Mammary epithelial cell (primary cell): ENCODE measurements at regions not wholly inside any gene's neighbourhood (a gene's known extent, or its start where the extent isn't known, plus 50 kb on each side); places are given as distances from the start of the nearest gene placed in this dataset.
A peak's percentile ranks its signal among the peaks of the same experiment; 100 is the strongest.

Experiments used
- EZH2 ChIP-seq: IDR thresholded peaks from 2 replicates; pipeline ENCODE4 v1.6.1; 2012; ENCODE audit warnings: low read length, inconsistent platforms, borderline replicate concordance
- TF ChIP-seq, protein P1 (sequence below), 2 donors: IDR thresholded peaks in 1 of 2; conservative IDR thresholded peaks in 1 of 2; 2 replicates each; pipeline ENCODE4 v1.5.1; 2011 to 2012; ENCODE audit warnings: inconsistent platforms in 2 of 2, low read length in 2 of 2, mild to moderate bottlenecking in 2 of 2, control low read depth in 1 of 2, low read depth in 1 of 2; ENCODE audit not compliant: insufficient read depth in 1 of 2; ENCODE audit errors: extremely low read depth in 1 of 2

DNA sequence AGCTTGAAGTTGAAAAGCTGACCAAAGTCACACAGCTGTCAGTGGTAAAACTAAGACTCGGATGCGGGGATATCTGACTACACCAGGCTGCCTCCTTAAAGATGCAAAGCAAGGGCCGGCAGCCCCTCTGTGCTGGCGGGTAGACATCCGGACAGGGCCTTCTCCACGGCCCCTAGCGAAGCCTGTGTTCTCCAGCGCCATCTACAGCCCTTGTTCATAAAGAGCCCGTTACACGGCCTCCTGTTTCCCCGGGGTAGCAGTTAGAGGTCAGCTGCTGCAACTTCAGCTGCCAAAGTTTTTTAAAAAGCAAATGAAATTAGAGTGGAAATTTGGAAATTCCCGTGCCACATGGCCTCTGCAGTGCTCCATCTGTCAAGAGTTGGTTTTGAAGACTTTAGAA lies 383.0 kb downstream of the TBL1XR1 start:
- TF ChIP-seq, protein P1, sequence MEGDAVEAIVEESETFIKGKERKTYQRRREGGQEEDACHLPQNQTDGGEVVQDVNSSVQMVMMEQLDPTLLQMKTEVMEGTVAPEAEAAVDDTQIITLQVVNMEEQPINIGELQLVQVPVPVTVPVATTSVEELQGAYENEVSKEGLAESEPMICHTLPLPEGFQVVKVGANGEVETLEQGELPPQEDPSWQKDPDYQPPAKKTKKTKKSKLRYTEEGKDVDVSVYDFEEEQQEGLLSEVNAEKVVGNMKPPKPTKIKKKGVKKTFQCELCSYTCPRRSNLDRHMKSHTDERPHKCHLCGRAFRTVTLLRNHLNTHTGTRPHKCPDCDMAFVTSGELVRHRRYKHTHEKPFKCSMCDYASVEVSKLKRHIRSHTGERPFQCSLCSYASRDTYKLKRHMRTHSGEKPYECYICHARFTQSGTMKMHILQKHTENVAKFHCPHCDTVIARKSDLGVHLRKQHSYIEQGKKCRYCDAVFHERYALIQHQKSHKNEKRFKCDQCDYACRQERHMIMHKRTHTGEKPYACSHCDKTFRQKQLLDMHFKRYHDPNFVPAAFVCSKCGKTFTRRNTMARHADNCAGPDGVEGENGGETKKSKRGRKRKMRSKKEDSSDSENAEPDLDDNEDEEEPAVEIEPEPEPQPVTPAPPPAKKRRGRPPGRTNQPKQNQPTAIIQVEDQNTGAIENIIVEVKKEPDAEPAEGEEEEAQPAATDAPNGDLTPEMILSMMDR (conservative IDR thresholded peaks at IDR 0.05 in 1 of 2, IDR thresholded peaks at IDR 0.05 in 1 of 2; ENCODE audit: extremely low read depth in 1 of 2, insufficient read depth in 1 of 2, low read depth in 1 of 2, low read length in 2 of 2): peak; percentile 46 to 69
- no peak for TF ChIP-seq EZH2
